ENCODE measurements at regions not wholly inside any gene's neighbourhood (a gene's known extent, or its start where the extent isn't known, plus 50 kb on each side); places are given as distances from the start of the nearest gene placed in this dataset.

GRCh38 chr15:38197553-38197952 lies 55.1 kb upstream of the SPRED1 start:
- DNase-seq (ENCODE audit: low spot score in 2 of 2): no peak
- no peak overlapping the region for H3K4me3 Mint-ChIP-seq

GRCh38 chr15:38201714-38202113 lies 50.9 kb upstream of the SPRED1 start:
- peaks cover 13% of the 10 kb centered on the region for H3K27me3 Mint-ChIP-seq
- ATAC-seq (ENCODE audit: low read depth) (no peak), DNase-seq (ENCODE audit: low spot score in 2 of 2) (no peak)
- H3K4me3 Mint-ChIP-seq: no peak overlapping the region
- H3K36me3 Mint-ChIP-seq: no peaks in the 10 kb centered on the region
- no peak overlapping the region for H3K27ac Mint-ChIP-seq
- no peaks in the 10 kb centered on the region for H3K9me3 Mint-ChIP-seq
- no peaks in the 10 kb centered on the region for H3K4me1 Mint-ChIP-seq

More at GRCh38 chr15:38197553-38197952, 55.1 kb upstream of the SPRED1 start:
- peaks cover 17% of the 10 kb centered on the region for H3K27me3 Mint-ChIP-seq
- H3K27ac Mint-ChIP-seq: no peak overlapping the region
- H3K9me3 Mint-ChIP-seq: no peaks in the 10 kb centered on the region
- ATAC-seq (ENCODE audit: low read depth): no peak
- no peaks in the 10 kb centered on the region for H3K36me3 Mint-ChIP-seq
- H3K4me1 Mint-ChIP-seq: no peaks in the 10 kb centered on the region

GRCh38 chr15:38202361-38202760 lies 50.3 kb upstream of the SPRED1 start:
- H3K4me1 Mint-ChIP-seq: no peaks in the 10 kb centered on the region
- H3K4me3 Mint-ChIP-seq: no peak overlapping the region
- H3K27ac Mint-ChIP-seq: no peak overlapping the region
- ATAC-seq (ENCODE audit: low read depth): no peak
- no peaks in the 10 kb centered on the region for H3K36me3 Mint-ChIP-seq
- no peak for DNase-seq (ENCODE audit: low spot score in 2 of 2)
- H3K9me3 Mint-ChIP-seq: no peaks in the 10 kb centered on the region
- H3K27me3 Mint-ChIP-seq: peaks cover 15% of the 10 kb centered on the region

Data from memory B cell (primary cell).